ENCODE measurements at regions not wholly inside any gene's neighbourhood (a gene's known extent, or its start where the extent isn't known, plus 50 kb on each side); places are given as distances from the start of the nearest gene placed in this dataset.

DNA sequence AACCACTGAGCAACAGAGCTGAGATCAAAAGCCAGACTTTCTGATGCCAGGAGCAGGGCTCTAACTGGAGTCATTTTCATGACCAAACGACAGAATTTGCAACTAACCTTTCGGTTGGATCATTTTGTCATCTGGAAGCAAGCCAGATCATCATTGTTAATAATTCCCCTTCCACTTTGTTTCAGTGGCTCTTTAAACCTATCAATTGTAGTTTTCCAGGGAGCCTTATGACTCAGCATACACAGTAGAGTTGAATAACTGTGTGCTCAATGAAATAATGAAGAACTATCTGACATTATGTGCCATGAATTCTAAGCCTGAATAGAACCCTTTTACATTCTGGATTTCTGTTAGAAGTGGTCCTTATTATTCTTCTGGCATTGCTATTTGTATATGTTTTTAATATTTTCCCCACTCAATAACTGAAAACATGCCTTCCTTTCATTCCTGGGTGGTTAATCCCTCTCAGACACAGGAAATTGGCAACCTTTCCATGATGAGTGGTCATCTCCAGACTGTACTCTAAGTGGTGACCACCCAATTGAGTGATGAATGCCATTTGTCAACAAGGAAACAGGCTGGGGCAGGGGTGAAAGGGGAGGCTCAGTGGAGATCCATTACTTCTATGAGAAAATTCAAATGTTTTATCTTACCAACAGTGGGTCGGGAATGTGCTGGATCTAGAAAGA, 431.8 kb downstream of the BCOR start:
- TF ChIP-seq, protein P1, sequence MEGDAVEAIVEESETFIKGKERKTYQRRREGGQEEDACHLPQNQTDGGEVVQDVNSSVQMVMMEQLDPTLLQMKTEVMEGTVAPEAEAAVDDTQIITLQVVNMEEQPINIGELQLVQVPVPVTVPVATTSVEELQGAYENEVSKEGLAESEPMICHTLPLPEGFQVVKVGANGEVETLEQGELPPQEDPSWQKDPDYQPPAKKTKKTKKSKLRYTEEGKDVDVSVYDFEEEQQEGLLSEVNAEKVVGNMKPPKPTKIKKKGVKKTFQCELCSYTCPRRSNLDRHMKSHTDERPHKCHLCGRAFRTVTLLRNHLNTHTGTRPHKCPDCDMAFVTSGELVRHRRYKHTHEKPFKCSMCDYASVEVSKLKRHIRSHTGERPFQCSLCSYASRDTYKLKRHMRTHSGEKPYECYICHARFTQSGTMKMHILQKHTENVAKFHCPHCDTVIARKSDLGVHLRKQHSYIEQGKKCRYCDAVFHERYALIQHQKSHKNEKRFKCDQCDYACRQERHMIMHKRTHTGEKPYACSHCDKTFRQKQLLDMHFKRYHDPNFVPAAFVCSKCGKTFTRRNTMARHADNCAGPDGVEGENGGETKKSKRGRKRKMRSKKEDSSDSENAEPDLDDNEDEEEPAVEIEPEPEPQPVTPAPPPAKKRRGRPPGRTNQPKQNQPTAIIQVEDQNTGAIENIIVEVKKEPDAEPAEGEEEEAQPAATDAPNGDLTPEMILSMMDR (IDR thresholded peaks at IDR 0.05): no peak
- TF ChIP-seq POLR2A (IDR thresholded peaks at IDR 0.05) (no peak), EP300 (IDR thresholded peaks at IDR 0.05) (no peak)
